HCT116 (cell line): ENCODE measurements at regions not wholly inside any gene's neighbourhood (a gene's known extent, or its start where the extent isn't known, plus 50 kb on each side); places are given as distances from the start of the nearest gene placed in this dataset.

Experiments
- ATAC-seq: fragments of 200-7000 bp; cut with Tn5 transposase; 2 replicates; pipeline ENCODE4 v1.9.1; 2020; ENCODE audit warnings: mild to moderate bottlenecking, moderate library complexity
- BruUV-seq: library from RNA; stranded (reverse); fragments of 400-500 nt; replicated peaks from 2 replicates; lab custom pipeline; 2021; lab: Mats Ljungman, UMichigan
- CTCF ChIA-PET: fragments of 300-600 bp; sonication (Branson Sonifier 250); formaldehyde crosslinking; loops from one replicate; lab custom pipeline; 2021; ENCODE audit warnings: antibody characterized with exemption; lab: Charles Lee
- POLR2A ChIA-PET: fragments of 300-600, 350-600 bp; sonication (Branson Sonifier 250); formaldehyde crosslinking; loops from one replicate; lab custom pipeline; 2021; ENCODE audit warnings: antibody characterized with exemption; lab: Charles Lee
- RAD21 ChIA-PET, 2 experiments: fragments of 300-600 bp; sonication (Branson Sonifier 250); formaldehyde crosslinking; loops; one replicate each; lab custom pipeline; 2023; ENCODE audit warnings: low total read pairs in 2 of 2; ENCODE audit not compliant: uncharacterized antibody in 2 of 2, unreplicated experiment in 2 of 2, low non-redundant PET in 1 of 2; lab: Charles Lee
- DNase-seq: peaks from one replicate; pipeline ENCODE4 v3.0.0-alpha.2; 2010; ENCODE audit warnings: low read depth, low spot score
- H2AFZ ChIP-seq: fragments of 200-600 bp; shearing (Covaris generic), sonication (generic); 2 replicates; pipeline ENCODE4 v1.6.1; 2017; ENCODE audit warnings: low read depth, mixed run types, mixed read lengths, antibody characterized with exemption, low read length; ENCODE audit not compliant: poor library complexity, severe bottlenecking
- H3K27ac ChIP-seq: 2 replicates; pipeline ENCODE4 v1.5.1; 2012; ENCODE audit warnings: low read depth, low read length
- H3K27me3 ChIP-seq: fragments of 200-600 bp; sonication (generic); 2 replicates; pipeline ENCODE4 v1.6.1; 2016; ENCODE audit warnings: mixed run types, low read length, mixed read lengths; ENCODE audit not compliant: insufficient read depth
- H3K36me3 ChIP-seq, 2 experiments: fragments of 200-500 bp in 1 of 2; fragments of 200-600 bp in 1 of 2; sonication (Bioruptor generic) in 1 of 2; sonication (generic) in 1 of 2; 2 replicates each; pipeline versions ENCODE4 v1.5.1 to v1.6.1; 2014 to 2016; ENCODE audit warnings: low read length in 2 of 2, inconsistent platforms in 1 of 2, mixed read lengths in 1 of 2, mixed run types in 1 of 2; ENCODE audit not compliant: insufficient read depth in 2 of 2, control insufficient read depth in 1 of 2
- H3K4me1 ChIP-seq, 2 experiments: fragments of 200-600 bp in 1 of 2; sonication (generic) in 1 of 2; 2 replicates each; pipeline versions ENCODE4 v1.5.1 to v1.6.1; 2012 to 2017; ENCODE audit warnings: low read length in 2 of 2, inconsistent platforms in 1 of 2, mild to moderate bottlenecking in 1 of 2, mixed read lengths in 1 of 2, mixed run types in 1 of 2, moderate library complexity in 1 of 2; ENCODE audit not compliant: insufficient read depth in 2 of 2, control insufficient read depth in 1 of 2
- H3K4me2 ChIP-seq: fragments of 200-600 bp; sonication (generic); 2 replicates; pipeline ENCODE4 v1.6.1; 2017; ENCODE audit warnings: mixed run types, low read length, mixed read lengths
- H3K4me3 ChIP-seq, 2 experiments: fragments of 200-600 bp in 1 of 2; sonication (generic) in 1 of 2; replicated peaks in 1 of 2; 2 replicates each; pipeline ENCODE4 v1.5.1; 2011 to 2016; ENCODE audit warnings: low read length in 2 of 2, control low read depth in 1 of 2, low read depth in 1 of 2, mild to moderate bottlenecking in 1 of 2, mixed read lengths in 1 of 2, mixed run types in 1 of 2
- H3K79me2 ChIP-seq: fragments of 200-600 bp; sonication (generic); 2 replicates; pipeline ENCODE4 v1.6.1; 2017; ENCODE audit warnings: mild to moderate bottlenecking, mixed run types, low read length, moderate library complexity, mixed read lengths; ENCODE audit not compliant: insufficient read depth
- H3K9ac ChIP-seq: fragments of 200-600 bp; sonication (generic); 2 replicates; pipeline ENCODE4 v1.6.1; 2016; ENCODE audit warnings: low read length, mixed read lengths
- H3K9me2 ChIP-seq: fragments of 200-600 bp; sonication (generic), shearing (Covaris generic); 2 replicates; pipeline ENCODE4 v1.6.1; 2017; ENCODE audit warnings: mixed run types, mild to moderate bottlenecking, moderate library complexity; ENCODE audit not compliant: insufficient read depth
- H3K9me3 ChIP-seq, 2 experiments: fragments of 200-500 bp in 1 of 2; fragments of 200-600 bp in 1 of 2; sonication (Bioruptor generic) in 1 of 2; sonication (generic) in 1 of 2; 2 replicates each; pipeline ENCODE4 v1.6.1; 2014 to 2017; ENCODE audit warnings: low read length in 2 of 2, mixed read lengths in 2 of 2, inconsistent platforms in 1 of 2, low read depth in 1 of 2, mild to moderate bottlenecking in 1 of 2, mixed run types in 1 of 2, moderate library complexity in 1 of 2; ENCODE audit not compliant: control insufficient read depth in 1 of 2, insufficient read depth in 1 of 2
- H4K20me1 ChIP-seq: fragments of 200-600 bp; sonication (generic), shearing (Covaris generic); 2 replicates; pipeline ENCODE4 v1.6.1; 2017; ENCODE audit warnings: mixed run types, mild to moderate bottlenecking, moderate library complexity; ENCODE audit not compliant: insufficient read depth
- CBX3 ChIP-seq: IDR thresholded peaks from 2 replicates; pipeline ENCODE4 v1.6.1; 2012; ENCODE audit warnings: low read depth
- EGR1 ChIP-seq: IDR thresholded peaks from 2 replicates; pipeline ENCODE4 v1.6.1; 2012; ENCODE audit warnings: low read depth
- ELF1 ChIP-seq: IDR thresholded peaks from 2 replicates; pipeline ENCODE4 v1.6.1; 2012; ENCODE audit warnings: low read depth, borderline replicate concordance
- RAD21 ChIP-seq: IDR thresholded peaks from 2 replicates; pipeline ENCODE4 v1.6.1; 2012; ENCODE audit warnings: low read depth, mild to moderate bottlenecking
- REST ChIP-seq: IDR thresholded peaks from 2 replicates; pipeline ENCODE4 v1.6.1; 2012; ENCODE audit warnings: low read depth
- ZFX ChIP-seq: fragments of 450-650 bp; IDR thresholded peaks from 2 replicates; pipeline ENCODE4 v1.6.1; 2017
- intact Hi-C: fragments of 100-400 bp; cut with micrococcal nuclease; formaldehyde crosslinking; loops from 2 replicates; pipeline ENCODE4 v1.10.0; 2022

GRCh38 chr6:105601541-105602236, 198.8 kb upstream of the PREP start:
- DNase-seq (no peak), ATAC-seq (no peak)
- Histone ChIP-seq H4K20me1 (no peaks in the 10 kb centered on the region), H3K4me3 (no peak overlapping the region), H3K9ac (no peak overlapping the region), H3K4me2 (no peak overlapping the region), H3K9me2 (no peaks in the 10 kb centered on the region), H3K4me1 (no peaks in the 10 kb centered on the region), H3K27ac (no peak overlapping the region), H2AFZ (no peak overlapping the region), H3K27me3 (no peaks in the 10 kb centered on the region), H3K79me2 (no peaks in the 10 kb centered on the region), H3K36me3 (no peaks in the 10 kb centered on the region)
- POLR2A ChIA-PET: no interaction called here
- CTCF ChIA-PET: no interaction called here
- intact Hi-C loops: no loop called here
- TF ChIP-seq RAD21 (no peak), CBX3 (no peak), ZFX (no peak), REST (no peak), EGR1 (no peak), ELF1 (no peak)
- TF ChIP-seq, all 23 proteins: peak for 0
- RAD21 ChIA-PET: no interaction called here
- H3K9me3 ChIP-seq: no peaks in the 10 kb centered on the region
- no TSS peak for BruUV-seq
